Vagina (tissue), 2 donors: ENCODE measurements at regions not wholly inside any gene's neighbourhood (a gene's known extent, or its start where the extent isn't known, plus 50 kb on each side); places are given as distances from the start of the nearest gene placed in this dataset.

Experiments
- DNase-seq, 2 donors: peaks; one replicate each; pipeline ENCODE4 v3.0.0-alpha.2; 2017; ENCODE audit errors: extremely low spot score in 2 of 2
- H3K27ac ChIP-seq: fragments of 200-600 bp; sonication (generic); one replicate; pipeline ENCODE4 v1.5.1; 2019
- H3K27me3 ChIP-seq: fragments of 200-600 bp; sonication (generic); one replicate; pipeline ENCODE4 v1.5.1; 2019
- H3K36me3 ChIP-seq, 2 donors: fragments of 200-600 bp; sonication (generic); one replicate each; pipeline ENCODE4 v1.5.1; 2017 to 2019
- H3K4me1 ChIP-seq: fragments of 200-600 bp; sonication (generic); one replicate; pipeline ENCODE4 v1.5.1; 2019
- H3K4me3 ChIP-seq, 2 donors: fragments of 200-600 bp; sonication (generic); 1 replicate in 1 of 2; 2 replicates in 1 of 2; pipeline ENCODE4 v1.5.1; 2016 to 2019
- H3K9me3 ChIP-seq: fragments of 200-600 bp; sonication (generic); one replicate; pipeline ENCODE4 v1.5.1; 2019
- POLR2A ChIP-seq, 2 donors: fragments of 450-650 bp; IDR thresholded peaks; one replicate each; pipeline ENCODE4 v1.6.1; 2017; ENCODE audit warnings: antibody characterized with exemption in 2 of 2, mild to moderate bottlenecking in 2 of 2, moderate library complexity in 2 of 2
- POLR2AphosphoS5 ChIP-seq, 2 donors: sonication (generic); formaldehyde crosslinking; IDR thresholded peaks; one replicate each; pipeline ENCODE4 v1.9.0; 2017; ENCODE audit warnings: antibody characterized with exemption in 2 of 2, mild to moderate bottlenecking in 2 of 2, low read depth in 1 of 2; ENCODE audit not compliant: insufficient read depth in 1 of 2
- intact Hi-C: fragments of 100-400 bp; cut with DNase I; formaldehyde crosslinking; loops from one replicate; pipeline ENCODE4 v1.15.1; 2023
- TF ChIP-seq, protein P1 (sequence below), 3 experiments: fragments of 450-650 bp in 2 of 3; fragments of 200-600 bp in 1 of 3; sonication (generic) in 1 of 3; IDR thresholded peaks; one replicate each; pipeline ENCODE4 v1.5.1; 2017 to 2019; ENCODE audit warnings: antibody characterized with exemption in 3 of 3, mild to moderate bottlenecking in 2 of 3, moderate library complexity in 2 of 3

- Histone ChIP-seq H3K36me3 (no peaks in the 10 kb centered on the region), H3K27ac (no peak overlapping the region)
- DNase-seq, result no peak
These were observed 245.1 kb downstream of the KCNS3 start for GRCh38 chr2:18123577-18123976.

DNA sequence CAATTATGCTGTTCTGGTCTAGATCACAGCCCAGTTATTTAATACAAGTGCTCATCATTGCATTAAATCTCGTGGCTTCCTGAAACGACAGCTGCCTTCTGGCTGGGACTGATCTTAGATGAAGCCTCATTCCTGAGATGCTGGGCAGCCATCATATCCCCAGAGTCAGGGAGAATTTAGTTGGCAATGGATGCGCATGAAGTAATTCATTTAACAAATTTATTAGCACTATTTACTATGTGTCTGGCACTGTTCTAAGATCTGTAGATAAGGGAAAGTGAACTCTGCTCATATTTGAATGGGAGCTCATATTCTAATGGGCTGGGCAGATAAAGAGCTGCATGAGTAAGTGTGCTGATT, 244.7 kb downstream of the KCNS3 start:
- intact Hi-C loops, result no loop called here
- H3K27ac ChIP-seq, result no peak overlapping the region
- H3K4me3 ChIP-seq, result no peak overlapping the region
- H3K36me3 ChIP-seq, result no peaks in the 10 kb centered on the region
- H3K27me3 ChIP-seq, result no peaks in the 10 kb centered on the region
- DNase-seq, result no peak
- no peaks in the 10 kb centered on the region for H3K4me1 ChIP-seq
- no peaks in the 10 kb centered on the region for H3K9me3 ChIP-seq
- TF ChIP-seq, protein P1, sequence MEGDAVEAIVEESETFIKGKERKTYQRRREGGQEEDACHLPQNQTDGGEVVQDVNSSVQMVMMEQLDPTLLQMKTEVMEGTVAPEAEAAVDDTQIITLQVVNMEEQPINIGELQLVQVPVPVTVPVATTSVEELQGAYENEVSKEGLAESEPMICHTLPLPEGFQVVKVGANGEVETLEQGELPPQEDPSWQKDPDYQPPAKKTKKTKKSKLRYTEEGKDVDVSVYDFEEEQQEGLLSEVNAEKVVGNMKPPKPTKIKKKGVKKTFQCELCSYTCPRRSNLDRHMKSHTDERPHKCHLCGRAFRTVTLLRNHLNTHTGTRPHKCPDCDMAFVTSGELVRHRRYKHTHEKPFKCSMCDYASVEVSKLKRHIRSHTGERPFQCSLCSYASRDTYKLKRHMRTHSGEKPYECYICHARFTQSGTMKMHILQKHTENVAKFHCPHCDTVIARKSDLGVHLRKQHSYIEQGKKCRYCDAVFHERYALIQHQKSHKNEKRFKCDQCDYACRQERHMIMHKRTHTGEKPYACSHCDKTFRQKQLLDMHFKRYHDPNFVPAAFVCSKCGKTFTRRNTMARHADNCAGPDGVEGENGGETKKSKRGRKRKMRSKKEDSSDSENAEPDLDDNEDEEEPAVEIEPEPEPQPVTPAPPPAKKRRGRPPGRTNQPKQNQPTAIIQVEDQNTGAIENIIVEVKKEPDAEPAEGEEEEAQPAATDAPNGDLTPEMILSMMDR (IDR thresholded peaks at IDR 0.05), result no peak
- TF ChIP-seq POLR2AphosphoS5 (IDR thresholded peaks at IDR 0.05; ENCODE audit: insufficient read depth in 1 of 2, low read depth in 1 of 2), result no peak
- TF ChIP-seq POLR2A (IDR thresholded peaks at IDR 0.05), result no peak

More at GRCh38 chr2:18123577-18123976, 245.1 kb downstream of the KCNS3 start:
- no peaks in the 10 kb centered on the region for H3K27me3 ChIP-seq
- TF ChIP-seq POLR2A (IDR thresholded peaks at IDR 0.05), result no peak
- TF ChIP-seq, protein P1 (IDR thresholded peaks at IDR 0.05), result no peak
- TF ChIP-seq POLR2AphosphoS5 (IDR thresholded peaks at IDR 0.05; ENCODE audit: insufficient read depth in 1 of 2, low read depth in 1 of 2), result no peak
- intact Hi-C loops, result no loop called here
- no peak overlapping the region for H3K4me3 ChIP-seq
- no peaks in the 10 kb centered on the region for H3K4me1 ChIP-seq
- H3K9me3 ChIP-seq, result no peaks in the 10 kb centered on the region

- TF ChIP-seq POLR2AphosphoS5 (IDR thresholded peaks at IDR 0.05; ENCODE audit: insufficient read depth in 1 of 2, low read depth in 1 of 2) (no peak), POLR2A (IDR thresholded peaks at IDR 0.05) (no peak)
- TF ChIP-seq, protein P1 (IDR thresholded peaks at IDR 0.05), result no peak
- no peak overlapping the region for H3K27ac ChIP-seq
- H3K36me3 ChIP-seq, result no peaks in the 10 kb centered on the region
- intact Hi-C loops, result no loop called here
- H3K4me1 ChIP-seq, result no peaks in the 10 kb centered on the region
- no peak for DNase-seq
- H3K27me3 ChIP-seq, result no peaks in the 10 kb centered on the region
- no peaks in the 10 kb centered on the region for H3K9me3 ChIP-seq
- no peak overlapping the region for H3K4me3 ChIP-seq
These were observed 244.2 kb downstream of the KCNS3 start for GRCh38 chr2:18122544-18123210.

- no peak for DNase-seq
- Histone ChIP-seq H3K27ac (no peak overlapping the region), H3K36me3 (no peaks in the 10 kb centered on the region), H3K4me1 (no peaks in the 10 kb centered on the region), H3K27me3 (no peaks in the 10 kb centered on the region), H3K9me3 (no peaks in the 10 kb centered on the region), H3K4me3 (no peak overlapping the region)
- TF ChIP-seq POLR2A (IDR thresholded peaks at IDR 0.05), result no peak
- TF ChIP-seq, protein P1 (IDR thresholded peaks at IDR 0.05), result no peak
- TF ChIP-seq POLR2AphosphoS5 (IDR thresholded peaks at IDR 0.05; ENCODE audit: insufficient read depth in 1 of 2, low read depth in 1 of 2), result no peak
- intact Hi-C loops, result no loop called here
These were observed 241.4 kb downstream of the KCNS3 start for GRCh38 chr2:18119883-18120282.

DNA sequence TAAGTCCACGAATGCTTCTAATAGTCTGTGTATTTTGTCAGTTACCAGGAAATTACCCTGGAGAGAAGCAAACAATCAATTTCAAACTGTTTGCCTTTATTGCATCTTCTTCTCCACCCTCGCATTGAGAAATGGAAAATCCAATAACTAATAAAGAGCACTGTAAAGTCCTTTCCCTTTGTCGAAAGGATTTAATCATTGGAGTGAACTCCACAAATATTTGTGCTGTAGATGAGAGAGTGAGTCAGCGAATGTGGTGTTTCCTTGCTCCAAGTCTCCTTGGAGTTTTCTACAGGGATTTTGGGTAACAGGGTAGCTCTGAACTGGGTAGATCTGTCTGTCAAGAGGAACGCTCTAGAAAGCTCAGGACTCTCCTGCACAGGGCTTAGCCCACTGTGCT, 240.2 kb downstream of the KCNS3 start:
- H3K4me1 ChIP-seq, result no peaks in the 10 kb centered on the region
- no peak overlapping the region for H3K27ac ChIP-seq
- intact Hi-C loops, result no loop called here
- H3K27me3 ChIP-seq, result no peaks in the 10 kb centered on the region
- no peak for DNase-seq
- no peak overlapping the region for H3K4me3 ChIP-seq
- H3K9me3 ChIP-seq, result no peaks in the 10 kb centered on the region
- no peaks in the 10 kb centered on the region for H3K36me3 ChIP-seq
- TF ChIP-seq POLR2AphosphoS5 (IDR thresholded peaks at IDR 0.05; ENCODE audit: insufficient read depth in 1 of 2, low read depth in 1 of 2), result no peak
- TF ChIP-seq, protein P1 (IDR thresholded peaks at IDR 0.05), result no peak
- TF ChIP-seq POLR2A (IDR thresholded peaks at IDR 0.05), result no peak
